ENCODE measurements at regions not wholly inside any gene's neighbourhood (a gene's known extent, or its start where the extent isn't known, plus 50 kb on each side); places are given as distances from the start of the nearest gene placed in this dataset.

GRCh38 chr14:84777356-84777755, 752.6 kb upstream of the FLRT2 start:
- Histone ChIP-seq H3K9me3 (ENCODE audit: control insufficient read depth, insufficient read depth, low read length) (no peaks in the 10 kb centered on the region), H3K27ac (ENCODE audit: low read depth, low read length) (no peak overlapping the region), H3K27me3 (ENCODE audit: control insufficient read depth, insufficient read depth, low read length) (no peaks in the 10 kb centered on the region), H3K4me3 (ENCODE audit: low read depth, low read length) (no peak overlapping the region)
- no peak for TF ChIP-seq CTCF (IDR thresholded peaks at IDR 0.05; ENCODE audit: low read depth, low read length)
- ChIA-PET CTCF (no interaction called here), POLR2A (no interaction called here)
- no peak for DNase-seq (ENCODE audit: low read depth, low spot score)

- ChIA-PET CTCF (no interaction called here), POLR2A (no interaction called here)
- DNase-seq (ENCODE audit: low read depth, low spot score), result no peak
- Histone ChIP-seq H3K4me3 (ENCODE audit: low read depth, low read length) (no peak overlapping the region), H3K9me3 (ENCODE audit: control insufficient read depth, insufficient read depth, low read length) (no peaks in the 10 kb centered on the region), H3K27ac (ENCODE audit: low read depth, low read length) (no peak overlapping the region), H3K27me3 (ENCODE audit: control insufficient read depth, insufficient read depth, low read length) (no peaks in the 10 kb centered on the region)
- TF ChIP-seq CTCF (IDR thresholded peaks at IDR 0.05; ENCODE audit: low read depth, low read length), result no peak
Measured at GRCh38 chr14:84782902-84783301, 747.0 kb upstream of the FLRT2 start.

GRCh38 chr14:84783511-84783910, 746.4 kb upstream of the FLRT2 start:
- TF ChIP-seq CTCF (IDR thresholded peaks at IDR 0.05; ENCODE audit: low read depth, low read length), result no peak
- ChIA-PET POLR2A (no interaction called here), CTCF (no interaction called here)
- no peaks in the 10 kb centered on the region for H3K9me3 ChIP-seq (ENCODE audit: control insufficient read depth, insufficient read depth, low read length)
- DNase-seq (ENCODE audit: low read depth, low spot score), result no peak
- H3K27me3 ChIP-seq (ENCODE audit: control insufficient read depth, insufficient read depth, low read length), result no peaks in the 10 kb centered on the region
- H3K27ac ChIP-seq (ENCODE audit: low read depth, low read length), result no peak overlapping the region
- no peak overlapping the region for H3K4me3 ChIP-seq (ENCODE audit: low read depth, low read length)

GRCh38 chr14:84785996-84786395, 743.9 kb upstream of the FLRT2 start:
- no peak for DNase-seq (ENCODE audit: low read depth, low spot score)
- H3K27me3 ChIP-seq (ENCODE audit: control insufficient read depth, insufficient read depth, low read length), result no peaks in the 10 kb centered on the region
- POLR2A ChIA-PET, result no interaction called here
- CTCF ChIA-PET, result no interaction called here
- H3K4me3 ChIP-seq (ENCODE audit: low read depth, low read length), result no peak overlapping the region
- no peaks in the 10 kb centered on the region for H3K9me3 ChIP-seq (ENCODE audit: control insufficient read depth, insufficient read depth, low read length)
- no peak for TF ChIP-seq CTCF (IDR thresholded peaks at IDR 0.05; ENCODE audit: low read depth, low read length)
- H3K27ac ChIP-seq (ENCODE audit: low read depth, low read length), result no peak overlapping the region

GRCh38 chr14:84789012-84789411, 740.9 kb upstream of the FLRT2 start:
- TF ChIP-seq CTCF (IDR thresholded peaks at IDR 0.05; ENCODE audit: low read depth, low read length), result no peak
- Histone ChIP-seq H3K9me3 (ENCODE audit: control insufficient read depth, insufficient read depth, low read length) (no peaks in the 10 kb centered on the region), H3K27me3 (ENCODE audit: control insufficient read depth, insufficient read depth, low read length) (no peaks in the 10 kb centered on the region), H3K27ac (ENCODE audit: low read depth, low read length) (no peak overlapping the region), H3K4me3 (ENCODE audit: low read depth, low read length) (no peak overlapping the region)
- ChIA-PET CTCF (no interaction called here), POLR2A (no interaction called here)
- no peak for DNase-seq (ENCODE audit: low read depth, low spot score)
